ENCODE measurements at regions not wholly inside any gene's neighbourhood (a gene's known extent, or its start where the extent isn't known, plus 50 kb on each side); places are given as distances from the start of the nearest gene placed in this dataset.

- Histone ChIP-seq H2AK5ac (ENCODE audit: low read depth, low read length) (no peak overlapping the region), H3K79me1 (ENCODE audit: low read depth, low read length) (no peaks in the 10 kb centered on the region), H3K27me3 (replicated peaks in 1 of 4; ENCODE audit: control insufficient read depth in 3 of 4, extremely low read depth in 1 of 4, insufficient read depth in 3 of 4, low read length in 3 of 4) (no peaks in the 10 kb centered on the region), H4K5ac (ENCODE audit: insufficient read length, low read depth, low read length) (no peak overlapping the region), H3K79me2 (ENCODE audit: control insufficient read depth in 1 of 2, insufficient read depth in 2 of 2, low read length in 2 of 2) (no peaks in the 10 kb centered on the region), H4K20me1 (replicated peaks in 1 of 2; ENCODE audit: control insufficient read depth in 1 of 2, insufficient read depth in 2 of 2, low read length in 2 of 2) (no peaks in the 10 kb centered on the region), H3K27ac (ENCODE audit: low read depth, low read length) (no peak overlapping the region), H2BK15ac (ENCODE audit: low read length) (no peak overlapping the region), H2AFZ (ENCODE audit: low read length) (peak overlapping the region; percentile 55; the same call in 1 of the 2 replicates), H2BK120ac (replicated peaks; ENCODE audit: low read depth, low read length) (no peak overlapping the region), H3K23ac (ENCODE audit: insufficient read length) (no peak overlapping the region), H3K23me2 (ENCODE audit: low read depth, low read length) (no peaks in the 10 kb centered on the region), H3K4me1 (replicated peaks in 1 of 4; ENCODE audit: control insufficient read depth in 3 of 4, insufficient read depth in 4 of 4, low read length in 3 of 4) (no peaks in the 10 kb centered on the region), H3K56ac (replicated peaks; ENCODE audit: insufficient read length, low read depth, low read length) (no peak overlapping the region), H3K4ac (replicated peaks; ENCODE audit: insufficient read length, low read depth, low read length) (no peak overlapping the region), H3K14ac (ENCODE audit: insufficient read length) (no peak overlapping the region), H2BK12ac (ENCODE audit: low read depth, low read length) (no peak overlapping the region), H4K91ac (replicated peaks; ENCODE audit: insufficient read length, low read length) (no peak overlapping the region), H3K9ac (replicated peaks in 1 of 4; ENCODE audit: extremely low read depth in 1 of 4, low read depth in 3 of 4, low read length in 3 of 4) (no peak overlapping the region), H2BK5ac (ENCODE audit: low read depth, low read length) (no peak overlapping the region), H3K18ac (ENCODE audit: extremely low read depth, low read length) (no peak overlapping the region), H3K36me3 (ENCODE audit: control insufficient read depth in 2 of 4, insufficient read depth in 4 of 4, low read length in 3 of 4) (no peaks in the 10 kb centered on the region), H3K4me2 (ENCODE audit: insufficient read depth in 1 of 2, low read depth in 2 of 2, low read length in 2 of 2) (no peak overlapping the region), H3K9me3 (ENCODE audit: insufficient read depth in 2 of 2, low read depth in 1 of 2, low read length in 1 of 2) (no peaks in the 10 kb centered on the region), H2BK20ac (ENCODE audit: low read length) (no peak overlapping the region), H4K8ac (ENCODE audit: extremely low read depth, insufficient read depth, low read length) (no peak overlapping the region), H3K4me3 (ENCODE audit: extremely low read depth in 1 of 4, insufficient read depth in 2 of 4, low read depth in 3 of 4, low read length in 4 of 4) (no peak overlapping the region)
- CTCF ChIA-PET (ENCODE audit: partially characterized antibody), result no interaction called here
- no peak for FAIRE-seq
- DNase-seq (ENCODE audit: low read depth in 1 of 2, low spot score in 2 of 2), result no peak
- 83% methylated on average over 14 of the region's 14 CpGs; no CpG with 5 or more reads in 1 of the 2 experiments for WGBS, 2 experiments (ENCODE audit: extremely low coverage in 1 of 2, insufficient coverage in 1 of 2, insufficient read length in 1 of 2, insufficient replicate concordance in 2 of 2, low coverage in 1 of 2, low lambda C conversion rate in 2 of 2, missing lambda C conversion rate in 1 of 2)
- POLR2A ChIA-PET (ENCODE audit: partially characterized antibody), result interaction anchor here (1.5 kb wide), 1 partner anchor 9 kb away, joined by 4 read pairs; no protein-coding TSS in a partner anchor
- TF ChIP-seq RXRA (IDR thresholded peaks at IDR 0.05; ENCODE audit: insufficient read depth, low read depth, low read length) (no peak), HDAC2 (IDR thresholded peaks at IDR 0.05; ENCODE audit: borderline replicate concordance in 1 of 2, low read depth in 2 of 2, low read length in 2 of 2) (no peak), NRF1 (IDR thresholded peaks at IDR 0.05; ENCODE audit: low read depth, low read length) (no peak), CEBPB (IDR thresholded peaks at IDR 0.05; ENCODE audit: low read depth, low read length) (no peak), EGR1 (IDR thresholded peaks at IDR 0.05; ENCODE audit: borderline replicate concordance, low read depth, low read length) (no peak), EP300 (IDR thresholded peaks at IDR 0.05; ENCODE audit: borderline replicate concordance in 1 of 2, low read depth in 2 of 2, low read length in 2 of 2) (no peak), CBX5 (IDR thresholded peaks at IDR 0.05; ENCODE audit: low read depth, low read length) (no peak), GABPA (IDR thresholded peaks at IDR 0.05; ENCODE audit: borderline replicate concordance, insufficient read depth, low read length) (no peak)
Observed at GRCh38 chr13:103282571-103283450, 216.6 kb upstream of the SLC10A2 start.
